HCT116 (cell line): ENCODE measurements at regions not wholly inside any gene's neighbourhood (a gene's known extent, or its start where the extent isn't known, plus 50 kb on each side); places are given as distances from the start of the nearest gene placed in this dataset.
"Not testable (repeated sequence)": the region's sequence is repeated elsewhere in the genome, so short reads cannot be mapped to it uniquely, and the experiment has no call there.

Experiments
- ATAC-seq: fragments of 200-7000 bp; cut with Tn5 transposase; 2 replicates; pipeline ENCODE4 v1.9.1; 2020; ENCODE audit warnings: mild to moderate bottlenecking, moderate library complexity
- BruUV-seq: library from RNA; stranded (reverse); fragments of 400-500 nt; replicated peaks from 2 replicates; lab custom pipeline; 2021; lab: Mats Ljungman, UMichigan
- CTCF ChIA-PET: fragments of 300-600 bp; sonication (Branson Sonifier 250); formaldehyde crosslinking; loops from one replicate; lab custom pipeline; 2021; ENCODE audit warnings: antibody characterized with exemption; lab: Charles Lee
- POLR2A ChIA-PET: fragments of 300-600, 350-600 bp; sonication (Branson Sonifier 250); formaldehyde crosslinking; loops from one replicate; lab custom pipeline; 2021; ENCODE audit warnings: antibody characterized with exemption; lab: Charles Lee
- RAD21 ChIA-PET, 2 experiments: fragments of 300-600 bp; sonication (Branson Sonifier 250); formaldehyde crosslinking; loops; one replicate each; lab custom pipeline; 2023; ENCODE audit warnings: low total read pairs in 2 of 2; ENCODE audit not compliant: uncharacterized antibody in 2 of 2, unreplicated experiment in 2 of 2, low non-redundant PET in 1 of 2; lab: Charles Lee
- DNase-seq: peaks from one replicate; pipeline ENCODE4 v3.0.0-alpha.2; 2010; ENCODE audit warnings: low read depth, low spot score
- H2AFZ ChIP-seq: fragments of 200-600 bp; shearing (Covaris generic), sonication (generic); 2 replicates; pipeline ENCODE4 v1.6.1; 2017; ENCODE audit warnings: low read depth, mixed run types, mixed read lengths, antibody characterized with exemption, low read length; ENCODE audit not compliant: poor library complexity, severe bottlenecking
- H3K27ac ChIP-seq: 2 replicates; pipeline ENCODE4 v1.5.1; 2012; ENCODE audit warnings: low read depth, low read length
- H3K27me3 ChIP-seq: fragments of 200-600 bp; sonication (generic); 2 replicates; pipeline ENCODE4 v1.6.1; 2016; ENCODE audit warnings: mixed run types, low read length, mixed read lengths; ENCODE audit not compliant: insufficient read depth
- H3K36me3 ChIP-seq, 2 experiments: fragments of 200-500 bp in 1 of 2; fragments of 200-600 bp in 1 of 2; sonication (Bioruptor generic) in 1 of 2; sonication (generic) in 1 of 2; 2 replicates each; pipeline versions ENCODE4 v1.5.1 to v1.6.1; 2014 to 2016; ENCODE audit warnings: low read length in 2 of 2, inconsistent platforms in 1 of 2, mixed read lengths in 1 of 2, mixed run types in 1 of 2; ENCODE audit not compliant: insufficient read depth in 2 of 2, control insufficient read depth in 1 of 2
- H3K4me1 ChIP-seq, 2 experiments: fragments of 200-600 bp in 1 of 2; sonication (generic) in 1 of 2; 2 replicates each; pipeline versions ENCODE4 v1.5.1 to v1.6.1; 2012 to 2017; ENCODE audit warnings: low read length in 2 of 2, inconsistent platforms in 1 of 2, mild to moderate bottlenecking in 1 of 2, mixed read lengths in 1 of 2, mixed run types in 1 of 2, moderate library complexity in 1 of 2; ENCODE audit not compliant: insufficient read depth in 2 of 2, control insufficient read depth in 1 of 2
- H3K4me2 ChIP-seq: fragments of 200-600 bp; sonication (generic); 2 replicates; pipeline ENCODE4 v1.6.1; 2017; ENCODE audit warnings: mixed run types, low read length, mixed read lengths
- H3K4me3 ChIP-seq, 2 experiments: fragments of 200-600 bp in 1 of 2; sonication (generic) in 1 of 2; replicated peaks in 1 of 2; 2 replicates each; pipeline ENCODE4 v1.5.1; 2011 to 2016; ENCODE audit warnings: low read length in 2 of 2, control low read depth in 1 of 2, low read depth in 1 of 2, mild to moderate bottlenecking in 1 of 2, mixed read lengths in 1 of 2, mixed run types in 1 of 2
- H3K79me2 ChIP-seq: fragments of 200-600 bp; sonication (generic); 2 replicates; pipeline ENCODE4 v1.6.1; 2017; ENCODE audit warnings: mild to moderate bottlenecking, mixed run types, low read length, moderate library complexity, mixed read lengths; ENCODE audit not compliant: insufficient read depth
- H3K9ac ChIP-seq: fragments of 200-600 bp; sonication (generic); 2 replicates; pipeline ENCODE4 v1.6.1; 2016; ENCODE audit warnings: low read length, mixed read lengths
- H3K9me2 ChIP-seq: fragments of 200-600 bp; sonication (generic), shearing (Covaris generic); 2 replicates; pipeline ENCODE4 v1.6.1; 2017; ENCODE audit warnings: mixed run types, mild to moderate bottlenecking, moderate library complexity; ENCODE audit not compliant: insufficient read depth
- H3K9me3 ChIP-seq, 2 experiments: fragments of 200-500 bp in 1 of 2; fragments of 200-600 bp in 1 of 2; sonication (Bioruptor generic) in 1 of 2; sonication (generic) in 1 of 2; 2 replicates each; pipeline ENCODE4 v1.6.1; 2014 to 2017; ENCODE audit warnings: low read length in 2 of 2, mixed read lengths in 2 of 2, inconsistent platforms in 1 of 2, low read depth in 1 of 2, mild to moderate bottlenecking in 1 of 2, mixed run types in 1 of 2, moderate library complexity in 1 of 2; ENCODE audit not compliant: control insufficient read depth in 1 of 2, insufficient read depth in 1 of 2
- H4K20me1 ChIP-seq: fragments of 200-600 bp; sonication (generic), shearing (Covaris generic); 2 replicates; pipeline ENCODE4 v1.6.1; 2017; ENCODE audit warnings: mixed run types, mild to moderate bottlenecking, moderate library complexity; ENCODE audit not compliant: insufficient read depth
- intact Hi-C: fragments of 100-400 bp; cut with micrococcal nuclease; formaldehyde crosslinking; loops from 2 replicates; pipeline ENCODE4 v1.10.0; 2022

GRCh38 chr1:83383107-83383506 lies 615.8 kb downstream of the TTLL7 start:
- RAD21 ChIA-PET, H3K9me3 ChIP-seq, H3K27me3 ChIP-seq, H3K27ac ChIP-seq, H3K36me3 ChIP-seq, H3K4me1 ChIP-seq, H3K4me2 ChIP-seq, ATAC-seq, H3K79me2 ChIP-seq, BruUV-seq, H3K9me2 ChIP-seq, POLR2A ChIA-PET, intact Hi-C loops, H3K4me3 ChIP-seq, H2AFZ ChIP-seq, CTCF ChIA-PET, H3K9ac ChIP-seq, H4K20me1 ChIP-seq, DNase-seq: not testable (repeated sequence)

GRCh38 chr1:83373018-83373417 lies 625.9 kb downstream of the TTLL7 start:
- H3K27ac ChIP-seq, BruUV-seq, DNase-seq, H2AFZ ChIP-seq, H3K79me2 ChIP-seq, H3K27me3 ChIP-seq, H3K36me3 ChIP-seq, RAD21 ChIA-PET, CTCF ChIA-PET, ATAC-seq, H4K20me1 ChIP-seq, POLR2A ChIA-PET, intact Hi-C loops, H3K4me3 ChIP-seq, H3K9me2 ChIP-seq, H3K4me1 ChIP-seq, H3K4me2 ChIP-seq, H3K9me3 ChIP-seq, H3K9ac ChIP-seq: not testable (repeated sequence)

- H3K9me3 ChIP-seq, H3K9me2 ChIP-seq, BruUV-seq, intact Hi-C loops, H4K20me1 ChIP-seq, H3K36me3 ChIP-seq, RAD21 ChIA-PET, ATAC-seq, H3K27ac ChIP-seq, CTCF ChIA-PET, H2AFZ ChIP-seq, DNase-seq, H3K9ac ChIP-seq, H3K4me1 ChIP-seq, POLR2A ChIA-PET, H3K79me2 ChIP-seq, H3K4me2 ChIP-seq, H3K27me3 ChIP-seq, H3K4me3 ChIP-seq: not testable (repeated sequence)
These were observed 629.1 kb downstream of the TTLL7 start for GRCh38 chr1:83369853-83370252.

DNA sequence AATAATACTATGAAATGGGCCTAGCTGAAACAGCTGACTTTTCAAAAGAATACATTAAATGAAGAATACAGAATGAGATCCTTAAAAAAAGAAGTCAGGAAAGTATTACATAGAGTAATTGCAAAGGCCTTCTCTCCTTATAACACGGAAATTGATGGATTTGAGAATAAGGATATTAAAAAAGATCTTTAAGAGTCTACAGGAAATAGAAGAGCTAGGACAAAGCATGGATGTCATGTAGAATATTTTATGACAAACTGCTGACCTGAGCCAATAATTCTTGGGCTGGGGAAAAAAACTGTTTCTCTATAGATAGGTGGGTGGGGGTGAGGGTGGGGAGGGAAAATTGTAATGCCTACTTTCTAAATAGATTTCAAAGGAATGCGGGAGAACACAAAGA lies 633.6 kb downstream of the TTLL7 start:
- H3K4me3 ChIP-seq, DNase-seq, BruUV-seq, H3K27me3 ChIP-seq, RAD21 ChIA-PET, POLR2A ChIA-PET, H3K4me2 ChIP-seq, H3K9me3 ChIP-seq, H3K9ac ChIP-seq, ATAC-seq, H3K4me1 ChIP-seq, H4K20me1 ChIP-seq, H2AFZ ChIP-seq, H3K79me2 ChIP-seq, H3K27ac ChIP-seq, H3K36me3 ChIP-seq, intact Hi-C loops, H3K9me2 ChIP-seq, CTCF ChIA-PET: not testable (repeated sequence)

GRCh38 chr1:83345375-83345774 lies 653.6 kb downstream of the TTLL7 start:
- RAD21 ChIA-PET, BruUV-seq: not testable (repeated sequence)

More at GRCh38 chr1:83345375-83345774, 653.6 kb downstream of the TTLL7 start:
- H3K27ac ChIP-seq, ATAC-seq, H2AFZ ChIP-seq, intact Hi-C loops, H3K9me2 ChIP-seq, CTCF ChIA-PET, POLR2A ChIA-PET, H3K9me3 ChIP-seq, H3K9ac ChIP-seq, H3K79me2 ChIP-seq, H3K36me3 ChIP-seq, H3K4me1 ChIP-seq, H3K4me3 ChIP-seq, H4K20me1 ChIP-seq, H3K4me2 ChIP-seq, H3K27me3 ChIP-seq, DNase-seq: not testable (repeated sequence)
